CD4-positive, alpha-beta T cell treated with Interleukin-17A for 1 hour (primary cell): ENCODE measurements at regions not wholly inside any gene's neighbourhood (a gene's known extent, or its start where the extent isn't known, plus 50 kb on each side); places are given as distances from the start of the nearest gene placed in this dataset.

Experiments
- DNase-seq: peaks from one replicate; pipeline ENCODE4 v3.0.0-alpha.2; 2020

DNA sequence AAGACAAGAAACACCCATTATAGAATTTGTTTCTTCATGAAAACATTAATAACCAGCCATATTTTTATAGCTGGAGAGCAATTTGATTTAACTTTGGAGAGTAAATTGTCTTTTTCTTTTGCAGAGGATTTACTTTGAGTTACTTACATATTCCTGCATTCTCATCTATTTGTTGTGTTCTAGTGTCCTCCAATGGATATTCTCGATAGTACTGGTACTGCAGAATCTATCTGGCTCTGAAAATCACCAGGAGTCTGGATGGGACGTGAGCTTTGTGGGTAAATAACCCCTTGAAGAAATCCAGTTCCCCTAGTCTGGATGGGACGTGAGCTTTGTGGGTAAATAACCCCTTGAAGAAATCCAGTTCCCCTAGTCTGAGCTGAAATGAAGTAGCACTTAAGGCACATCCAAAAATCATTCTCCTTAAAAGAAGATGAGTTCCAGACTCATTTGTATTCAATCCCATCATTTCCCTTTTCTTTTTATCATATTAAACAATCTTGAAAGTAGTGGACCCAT, 294.1 kb upstream of the UBE2E2 start:
- DNase-seq: no peak

DNA sequence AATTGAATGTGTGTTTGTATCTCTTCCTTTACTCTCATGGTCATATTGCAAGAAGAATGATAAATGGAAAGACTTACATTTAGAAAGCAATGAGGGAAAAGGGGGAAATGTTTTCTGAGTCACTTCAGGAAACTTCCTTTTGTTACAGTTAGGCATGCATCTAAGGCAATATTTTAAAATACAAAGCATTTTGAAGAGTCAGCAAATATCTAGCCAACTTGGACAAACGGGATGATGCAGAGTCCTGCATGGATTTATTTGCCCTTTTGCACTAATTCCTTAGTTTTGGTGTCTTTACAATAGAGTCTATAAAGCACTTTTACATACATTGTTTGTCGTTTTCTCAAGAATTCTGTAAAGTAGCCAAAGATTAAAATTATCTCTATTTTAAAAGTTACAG, 286.2 kb upstream of the UBE2E2 start:
- no peak for DNase-seq

DNA sequence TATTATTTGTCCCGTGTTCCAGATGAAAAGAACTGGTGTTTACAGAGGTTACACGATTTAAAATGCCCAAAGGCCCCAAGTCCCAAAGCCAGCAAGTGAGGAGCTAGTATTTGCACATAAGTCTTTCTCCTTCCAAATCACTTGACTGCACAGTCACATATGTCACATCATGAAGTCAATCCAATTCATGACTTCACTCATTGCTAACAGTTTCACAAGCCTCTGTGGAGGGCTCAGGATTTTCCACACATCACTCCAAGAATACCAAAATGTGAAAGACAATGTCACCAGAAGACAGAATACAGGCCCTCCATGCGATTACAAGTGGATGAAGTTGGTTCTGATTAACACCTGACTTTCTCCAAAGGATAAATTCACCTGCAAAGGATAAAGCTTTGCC, 283.1 kb upstream of the UBE2E2 start:
- DNase-seq: no peak

DNA sequence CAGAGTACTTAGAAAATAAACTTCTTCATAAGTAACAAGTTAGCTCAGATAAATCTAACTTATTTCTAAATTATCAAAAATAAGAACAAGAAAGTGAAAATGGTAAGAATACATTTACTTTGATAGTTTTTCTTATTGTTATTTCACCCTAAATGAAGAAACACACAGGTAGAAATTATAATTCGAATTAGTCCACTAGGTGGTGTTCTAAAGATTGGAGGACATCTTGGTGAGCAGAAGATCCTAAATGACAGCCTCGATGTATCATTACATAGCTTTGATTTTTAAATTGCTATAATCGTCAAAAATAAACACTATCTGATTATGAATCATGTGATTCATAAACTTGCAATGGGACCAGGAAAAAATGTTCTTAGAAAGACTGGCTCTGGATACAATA, 280.8 kb upstream of the UBE2E2 start:
- DNase-seq: no peak

DNA sequence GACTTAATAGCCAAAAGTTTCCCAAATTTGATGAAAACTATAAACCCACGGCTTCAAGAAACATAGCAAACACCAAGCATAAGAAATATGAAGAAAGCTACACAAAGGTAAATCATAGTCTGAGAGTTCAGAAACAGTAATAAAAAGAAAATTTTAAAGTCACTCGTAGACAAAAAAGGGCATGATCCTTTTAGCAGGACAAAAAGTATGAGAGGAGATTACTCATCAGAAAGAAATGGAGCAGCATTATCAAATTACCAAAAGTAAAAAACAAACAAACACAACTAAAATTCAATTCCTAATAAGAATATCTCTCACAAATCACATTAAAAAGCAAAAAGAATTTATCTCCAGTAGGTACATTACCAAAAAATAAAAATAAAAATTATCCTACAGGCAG, 279.4 kb upstream of the UBE2E2 start:
- no peak for DNase-seq

DNA sequence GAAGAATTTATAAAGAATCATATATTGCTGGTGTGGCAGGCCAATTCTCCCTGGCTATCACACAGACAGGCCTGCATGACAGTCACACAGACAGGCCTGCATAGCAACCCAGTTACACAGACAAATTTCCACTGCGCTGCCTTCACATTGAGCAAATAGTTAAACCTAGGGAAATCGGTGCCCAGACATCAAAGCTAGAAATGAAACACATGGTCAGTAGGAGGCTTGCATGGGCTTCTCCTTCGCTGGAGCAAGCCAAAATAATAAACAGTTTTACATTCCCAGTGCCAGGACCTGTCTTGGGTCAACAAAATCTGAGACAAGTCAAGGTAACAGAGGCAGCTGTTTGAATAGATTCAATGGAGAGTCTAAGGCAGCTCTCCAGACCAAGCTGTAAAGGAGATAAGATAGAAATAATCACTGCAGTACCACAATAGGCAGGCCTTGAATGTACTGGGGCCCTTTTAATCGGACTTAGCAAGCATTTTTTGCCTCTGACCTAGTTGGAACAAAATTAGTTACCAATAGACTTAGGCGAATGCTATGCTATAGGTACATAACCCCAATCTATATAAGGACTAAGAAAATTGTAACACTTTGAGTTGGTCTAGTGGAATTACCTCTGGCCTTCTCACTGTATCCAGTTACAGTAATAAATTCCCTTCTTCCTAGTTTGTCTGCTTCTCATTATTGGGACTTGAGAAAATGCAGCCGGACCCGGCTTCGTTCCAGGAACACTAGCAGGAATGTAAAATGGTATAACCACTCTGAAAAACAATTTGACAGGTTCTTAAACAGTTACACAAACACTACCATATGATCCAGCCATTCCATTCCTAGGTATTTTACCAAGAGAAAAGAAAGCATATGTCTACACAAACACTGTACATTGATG, 274.7 kb upstream of the UBE2E2 start:
- no peak for DNase-seq

DNA sequence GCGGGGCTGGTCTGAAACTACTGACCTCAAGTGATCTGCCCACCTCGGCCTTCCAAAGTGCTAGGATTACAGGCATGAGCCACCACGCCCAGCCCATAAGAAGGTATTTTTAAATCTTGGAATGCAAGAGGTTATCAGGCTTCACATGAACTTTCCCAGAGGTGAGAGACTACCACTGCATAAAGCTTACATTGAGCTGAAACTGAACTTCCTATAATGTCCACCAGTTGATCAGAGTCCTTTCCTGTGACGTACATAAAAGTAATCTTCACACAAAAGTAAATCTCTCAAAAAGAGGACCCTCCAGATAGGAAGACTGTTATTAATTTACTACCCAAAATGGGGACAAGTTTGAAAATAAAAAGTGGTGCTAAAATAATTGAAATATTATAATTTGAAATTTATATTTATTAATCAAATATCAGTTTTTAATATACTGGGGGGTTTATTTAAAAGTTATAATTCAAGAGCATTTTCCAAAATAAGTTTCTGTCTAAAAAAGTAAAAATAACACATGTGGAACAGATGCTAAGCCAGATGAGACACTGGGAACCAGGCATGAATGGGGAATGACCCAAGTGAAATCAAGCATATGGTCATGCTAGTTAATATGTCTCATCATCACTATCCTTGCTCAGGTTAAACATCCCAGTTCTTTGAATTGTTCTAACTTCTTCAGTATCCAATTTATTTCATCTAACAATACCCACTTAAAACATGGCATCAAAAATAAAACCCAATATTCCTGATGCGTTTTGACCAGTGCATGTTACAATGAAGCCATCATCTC, 269.9 kb upstream of the UBE2E2 start:
- no peak for DNase-seq

DNA sequence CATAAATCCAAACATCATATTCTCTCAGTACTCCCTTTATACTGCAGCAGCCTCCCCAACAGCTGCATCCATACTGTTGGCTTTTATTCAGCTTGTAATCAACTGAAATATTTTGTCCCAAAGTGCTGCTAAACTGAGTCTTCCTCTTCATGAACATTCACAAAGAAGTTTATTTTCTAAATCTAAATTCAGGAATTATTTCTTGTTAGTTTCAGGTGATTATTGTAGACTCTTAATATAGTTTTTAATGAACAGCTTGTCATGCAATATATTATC, 269.3 kb upstream of the UBE2E2 start:
- no peak for DNase-seq

DNA sequence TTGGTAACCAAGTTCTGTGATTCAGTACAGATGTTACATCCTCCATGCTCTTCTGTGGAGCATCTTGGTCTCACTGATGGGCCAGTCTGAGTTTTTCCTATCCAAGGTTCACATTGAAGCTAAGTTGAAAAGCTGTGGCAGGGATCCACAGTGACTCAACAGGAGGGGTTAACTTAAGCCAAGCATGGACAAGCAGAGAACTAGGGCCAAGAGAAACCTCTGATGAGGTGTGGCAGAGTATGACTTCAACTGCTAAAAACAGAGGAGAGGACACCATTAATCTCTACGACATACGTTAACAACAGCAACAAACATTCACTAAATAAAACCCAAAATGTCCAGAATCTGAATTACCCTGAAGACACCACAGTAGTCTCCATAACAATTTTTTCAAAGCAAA, 268.1 kb upstream of the UBE2E2 start:
- DNase-seq: no peak

DNA sequence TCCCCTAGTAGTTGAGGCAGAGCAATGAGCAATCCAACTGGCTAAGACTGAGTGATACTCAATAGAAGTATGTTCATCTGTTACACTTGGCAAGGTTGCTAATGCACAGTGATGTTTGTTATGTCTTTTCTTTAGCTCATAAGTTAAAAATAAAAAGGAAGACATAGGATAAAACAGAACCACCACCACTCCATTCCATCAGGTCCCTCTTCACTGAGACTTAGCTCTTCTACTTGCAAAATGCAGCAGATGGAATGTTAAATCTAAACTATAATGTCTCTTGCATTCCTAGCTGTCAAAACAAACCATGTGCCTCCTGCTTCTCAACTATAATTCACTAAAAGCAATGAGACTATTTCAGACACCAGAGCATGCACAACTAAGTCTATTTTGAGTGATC, 265.6 kb upstream of the UBE2E2 start:
- no peak for DNase-seq

DNA sequence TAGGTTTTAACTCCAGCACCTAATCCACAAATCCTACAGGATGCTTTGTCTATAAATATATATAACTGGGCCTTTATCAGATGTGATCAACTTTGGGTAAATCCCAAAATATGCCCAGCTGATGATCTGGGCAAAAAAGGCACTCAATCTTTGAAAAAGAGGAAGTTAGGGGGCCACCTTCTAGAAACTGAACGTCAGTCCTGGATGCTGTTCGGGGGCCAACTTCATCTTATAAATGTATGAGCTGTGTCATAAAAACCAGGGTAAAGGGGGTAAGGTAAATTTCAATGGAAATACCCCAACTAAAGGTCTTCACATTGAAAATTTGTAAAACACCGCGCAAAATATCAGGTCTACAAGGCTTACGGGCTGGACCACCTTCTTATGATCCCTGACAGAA, 264.4 kb upstream of the UBE2E2 start:
- DNase-seq: no peak

DNA sequence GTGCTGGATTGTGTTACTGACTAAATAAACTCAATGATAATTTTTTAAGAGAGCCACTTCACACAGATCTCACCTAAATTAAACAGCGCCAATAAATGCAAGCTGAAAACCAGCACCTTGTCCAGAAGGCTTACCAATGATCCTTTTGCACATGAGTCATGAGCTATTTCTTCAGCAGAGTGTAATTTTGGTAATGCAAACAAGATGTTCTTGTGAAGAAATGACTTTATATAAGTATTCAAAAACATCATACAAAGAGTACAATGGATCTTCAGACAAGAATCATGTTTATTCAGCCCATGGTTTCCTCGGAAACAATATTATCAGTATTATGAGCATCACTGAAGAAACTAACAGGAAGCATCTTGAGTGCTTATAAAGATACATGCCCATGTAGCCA, 263.8 kb upstream of the UBE2E2 start:
- no peak for DNase-seq

DNA sequence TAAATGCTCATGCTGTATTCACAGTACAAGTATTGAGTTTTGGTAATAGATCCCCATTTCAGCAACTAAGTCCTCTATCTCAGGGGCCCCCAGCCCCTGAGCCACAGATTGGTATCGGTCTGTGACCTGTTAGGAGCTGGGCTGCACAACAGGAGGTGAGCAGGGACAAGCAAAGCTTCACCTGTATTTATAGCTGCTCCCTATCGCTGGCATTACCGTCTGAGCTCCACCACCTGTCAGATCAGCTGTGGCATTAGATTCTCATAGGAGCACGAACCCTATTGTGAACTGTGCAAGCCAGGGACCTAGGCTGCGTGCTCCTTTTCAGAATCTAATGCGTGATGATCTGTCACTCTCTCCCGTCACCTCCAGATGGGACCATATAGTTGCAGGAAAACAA, 262.8 kb upstream of the UBE2E2 start:
- DNase-seq: no peak

DNA sequence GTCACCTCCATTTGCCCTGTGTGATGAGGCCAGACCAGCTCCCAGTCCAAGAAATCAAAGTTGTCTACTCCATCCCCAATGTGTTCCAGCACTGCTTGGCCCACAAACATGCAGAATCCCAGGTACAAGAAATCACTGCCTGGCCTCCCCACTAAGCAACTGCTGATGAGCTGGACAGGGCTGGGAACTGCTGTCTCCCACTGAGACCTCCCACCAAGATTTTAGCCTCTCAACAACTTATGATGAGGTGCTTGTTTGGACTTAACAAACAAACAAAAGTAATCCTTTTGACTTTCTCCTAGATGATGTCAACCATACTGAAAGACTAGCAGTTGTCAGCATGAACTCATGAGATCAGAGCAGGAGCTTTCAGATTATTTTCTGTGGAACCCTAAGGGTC, 260.1 kb upstream of the UBE2E2 start:
- DNase-seq: no peak

DNA sequence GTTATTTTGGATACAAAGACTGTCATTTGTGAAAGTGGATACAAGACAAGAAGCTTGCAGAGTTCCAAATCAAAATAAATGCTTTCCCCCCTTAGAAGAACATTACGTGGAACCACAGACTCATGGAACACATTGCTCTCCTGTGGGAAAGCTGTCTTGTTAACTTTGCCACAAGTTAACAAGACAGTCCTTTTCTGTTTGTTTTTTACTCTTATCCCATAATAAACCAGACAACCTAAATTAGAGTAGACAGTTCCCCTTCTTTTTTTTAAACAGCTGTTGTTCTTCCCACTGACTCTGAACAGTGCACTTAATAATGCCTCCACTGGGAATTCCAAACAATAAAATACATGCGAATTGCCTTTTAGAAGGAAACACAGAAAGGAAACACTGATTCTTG, 255.3 kb upstream of the UBE2E2 start:
- no peak for DNase-seq

DNA sequence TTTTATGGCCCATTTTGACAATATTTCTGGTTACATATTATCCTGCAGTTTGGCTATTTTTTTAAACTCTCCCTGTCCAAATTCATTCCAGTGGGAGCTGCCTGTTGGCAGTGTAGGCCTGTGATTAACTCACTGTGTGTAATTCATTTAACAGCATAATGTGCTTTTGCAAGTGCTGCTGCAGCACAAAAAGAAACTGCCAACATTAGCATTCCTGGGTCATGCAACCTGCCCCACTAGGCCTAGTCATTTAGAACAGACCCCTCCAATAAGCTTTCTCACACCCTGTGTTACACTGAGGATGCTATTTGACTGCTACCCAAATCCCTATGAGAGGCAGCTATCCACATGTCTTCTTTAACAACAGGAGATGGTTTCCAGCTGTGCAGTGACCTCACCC, 251.2 kb upstream of the UBE2E2 start:
- no peak for DNase-seq

DNA sequence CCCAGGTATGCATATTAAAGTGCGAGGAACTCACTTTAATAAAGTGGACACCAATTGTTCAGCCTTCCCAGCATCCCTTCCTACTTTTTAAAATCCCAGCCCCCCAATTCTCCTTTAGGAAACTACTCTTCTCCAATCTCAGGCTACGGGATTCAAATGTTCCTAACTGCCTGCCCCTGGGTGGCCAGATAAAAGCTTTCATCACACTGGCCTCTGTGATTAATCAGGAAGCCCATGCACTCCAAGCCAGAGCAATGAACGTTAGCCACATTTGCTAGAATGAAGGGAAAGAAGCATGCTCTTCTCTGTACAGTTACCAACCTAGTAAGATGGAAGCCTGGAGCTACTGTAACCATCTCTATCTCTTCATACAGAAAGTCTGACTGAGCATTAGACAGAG, 250.3 kb upstream of the UBE2E2 start:
- no peak for DNase-seq

DNA sequence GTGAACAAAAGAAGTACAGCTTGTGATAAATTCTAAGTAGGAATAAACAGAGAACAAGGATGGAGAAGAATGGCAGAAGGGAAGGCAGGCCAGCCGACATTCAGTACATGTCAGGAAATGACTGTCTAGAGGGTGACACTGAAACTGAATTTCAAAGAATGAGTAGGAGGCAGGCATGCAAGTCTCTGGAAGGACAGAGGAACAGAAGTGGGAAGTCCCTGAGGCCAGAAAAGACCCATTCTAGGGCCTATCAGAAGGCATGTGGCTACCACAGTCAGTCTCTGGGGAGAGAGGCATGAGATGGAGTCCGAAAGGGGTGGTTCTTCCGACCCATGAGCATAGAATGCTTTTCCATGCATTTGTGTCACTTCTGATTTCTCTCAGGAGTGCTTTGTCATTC, 243.5 kb upstream of the UBE2E2 start:
- no peak for DNase-seq

DNA sequence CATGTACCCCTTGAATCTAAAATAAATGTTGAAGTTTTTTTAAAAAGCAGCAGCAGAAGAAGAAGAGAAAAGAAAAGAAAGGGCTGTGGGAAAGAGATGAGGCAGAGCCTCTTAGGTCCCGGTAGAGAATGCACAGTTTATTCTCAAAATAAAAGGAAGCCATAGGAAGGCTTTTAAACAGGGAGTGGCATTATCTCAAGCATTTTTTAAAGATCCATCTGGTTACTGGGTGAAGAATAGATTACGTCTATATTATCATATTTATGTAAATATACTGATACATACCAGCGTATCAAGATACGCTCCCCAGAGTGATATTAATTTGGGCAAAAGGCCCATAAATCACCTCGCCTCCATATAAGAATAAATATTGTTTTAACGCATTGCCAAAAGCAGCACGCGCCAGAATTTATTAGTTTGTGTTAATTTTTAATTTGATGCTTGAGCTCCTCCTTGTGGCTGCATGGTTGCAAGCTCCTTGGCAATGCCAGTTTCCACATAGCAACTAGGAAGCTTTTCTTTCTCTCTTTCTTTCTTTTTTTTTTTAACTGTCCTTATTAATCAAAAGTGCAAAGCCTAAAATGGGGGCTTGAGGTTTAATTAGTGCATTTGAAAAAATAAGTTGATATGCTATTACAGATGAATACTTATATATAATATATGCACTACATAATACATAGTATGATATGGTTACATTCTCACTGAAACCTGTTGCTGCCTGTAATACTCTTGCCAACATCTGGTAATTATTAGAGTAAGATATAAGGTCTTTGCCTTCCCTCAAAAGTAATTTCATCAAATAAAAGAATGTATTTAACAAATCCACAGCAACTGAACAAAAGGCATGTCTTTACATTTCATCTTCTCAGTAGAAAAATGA, 242.8 kb upstream of the UBE2E2 start:
- no peak for DNase-seq

DNA sequence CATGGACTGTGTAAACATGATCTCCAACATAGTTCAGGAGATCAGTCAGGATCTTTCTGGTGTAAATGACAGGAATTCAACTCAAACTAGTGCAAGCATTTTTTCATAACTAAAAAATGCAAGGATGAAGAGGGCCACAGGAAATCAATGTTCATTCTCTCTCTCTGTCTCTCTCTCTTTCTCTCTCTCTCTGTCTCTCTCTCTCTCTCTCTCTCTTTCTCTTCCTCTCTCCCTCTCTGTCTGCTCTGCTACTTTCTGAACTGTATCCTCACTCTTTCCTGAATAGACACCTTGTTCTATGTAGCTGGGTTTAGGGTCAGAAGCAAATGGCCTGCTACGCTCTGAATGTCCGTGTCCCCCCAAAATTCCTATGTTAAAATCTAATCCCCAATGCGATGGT, 240.9 kb upstream of the UBE2E2 start:
- no peak for DNase-seq

DNA sequence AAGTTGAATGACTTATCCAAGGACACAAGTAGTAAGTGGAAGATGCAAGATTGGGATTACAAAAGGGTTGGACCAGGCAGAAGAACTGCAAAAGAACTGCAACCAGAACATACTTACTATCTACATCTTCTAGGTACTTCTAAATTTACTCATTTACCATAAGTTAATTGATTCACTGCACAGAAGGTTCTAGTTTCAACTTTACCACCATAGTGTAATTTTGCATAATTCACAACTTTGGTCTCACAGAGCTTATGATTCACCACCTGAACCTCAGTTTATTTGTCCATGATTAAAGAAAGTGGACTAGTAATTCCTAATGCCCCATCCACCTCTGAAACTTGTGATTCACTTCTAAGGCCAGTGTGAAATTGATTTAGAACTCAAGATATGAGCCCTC, 236.8 kb upstream of the UBE2E2 start:
- no peak for DNase-seq

DNA sequence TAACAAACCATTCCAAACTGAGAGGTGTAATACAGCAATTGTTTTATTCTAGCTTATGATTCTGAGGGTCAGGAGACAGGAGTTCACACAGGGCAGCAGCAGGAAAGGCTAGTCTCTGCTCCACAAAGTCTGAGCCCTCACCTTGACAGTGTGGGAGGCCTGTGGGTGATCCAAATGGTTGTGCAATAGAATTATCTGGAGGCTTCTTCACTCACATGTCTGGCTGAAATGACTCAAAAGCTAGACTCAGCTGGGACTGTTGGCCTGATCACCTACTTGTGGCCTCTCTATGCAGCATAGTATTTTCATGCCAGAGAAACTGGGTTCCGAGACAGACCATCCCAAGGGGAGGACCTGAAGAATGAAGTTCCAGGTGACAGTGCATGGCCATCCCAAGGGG, 233.9 kb upstream of the UBE2E2 start:
- DNase-seq: no peak

DNA sequence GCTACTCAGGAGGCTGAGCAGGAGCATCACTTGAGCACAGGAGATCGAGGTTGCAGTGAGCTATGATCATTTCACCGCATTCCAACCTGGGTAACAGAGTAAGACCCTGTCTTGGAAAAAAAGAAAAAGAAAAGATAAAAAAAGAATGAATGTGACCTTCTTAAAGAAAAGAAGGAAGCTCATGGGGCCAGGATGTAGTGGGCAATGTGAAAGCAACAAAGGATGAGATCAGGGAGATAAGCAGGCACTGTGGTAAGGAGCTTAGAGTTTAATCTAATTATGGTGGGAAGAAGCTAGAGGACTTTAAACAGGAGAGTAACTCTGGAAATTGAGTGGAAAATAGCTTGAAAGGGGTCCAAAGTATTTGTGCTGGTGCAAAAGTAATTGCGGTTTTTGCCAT, 231.6 kb upstream of the UBE2E2 start:
- DNase-seq: no peak

DNA sequence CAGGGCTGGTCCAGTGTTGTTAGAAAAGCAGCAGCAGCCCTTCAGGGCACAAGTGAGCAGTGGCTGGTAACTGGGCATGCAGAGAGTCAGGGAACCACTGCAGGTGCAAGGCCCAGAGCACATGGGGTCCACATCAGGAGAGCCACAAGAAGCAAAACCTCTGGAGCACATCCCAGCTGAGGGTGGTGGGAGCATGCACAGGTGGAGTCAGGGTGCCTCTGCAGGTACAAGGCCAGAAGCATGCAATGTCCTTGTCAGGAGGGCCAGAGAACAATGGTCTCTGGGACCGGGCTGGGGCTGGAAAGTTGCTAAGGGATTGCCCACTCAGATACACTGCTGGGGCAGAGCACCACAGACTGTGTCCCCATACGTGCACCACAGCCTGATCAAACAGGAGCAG, 226.1 kb upstream of the UBE2E2 start:
- DNase-seq: no peak
